Astrocyte of the hippocampus (primary cell): ENCODE measurements at regions not wholly inside any gene's neighbourhood (a gene's known extent, or its start where the extent isn't known, plus 50 kb on each side); places are given as distances from the start of the nearest gene placed in this dataset.

Experiments used
- DNase-seq: peaks from one replicate; pipeline ENCODE4 v3.0.0; 2011; ENCODE audit warnings: low read depth, low spot score

DNA sequence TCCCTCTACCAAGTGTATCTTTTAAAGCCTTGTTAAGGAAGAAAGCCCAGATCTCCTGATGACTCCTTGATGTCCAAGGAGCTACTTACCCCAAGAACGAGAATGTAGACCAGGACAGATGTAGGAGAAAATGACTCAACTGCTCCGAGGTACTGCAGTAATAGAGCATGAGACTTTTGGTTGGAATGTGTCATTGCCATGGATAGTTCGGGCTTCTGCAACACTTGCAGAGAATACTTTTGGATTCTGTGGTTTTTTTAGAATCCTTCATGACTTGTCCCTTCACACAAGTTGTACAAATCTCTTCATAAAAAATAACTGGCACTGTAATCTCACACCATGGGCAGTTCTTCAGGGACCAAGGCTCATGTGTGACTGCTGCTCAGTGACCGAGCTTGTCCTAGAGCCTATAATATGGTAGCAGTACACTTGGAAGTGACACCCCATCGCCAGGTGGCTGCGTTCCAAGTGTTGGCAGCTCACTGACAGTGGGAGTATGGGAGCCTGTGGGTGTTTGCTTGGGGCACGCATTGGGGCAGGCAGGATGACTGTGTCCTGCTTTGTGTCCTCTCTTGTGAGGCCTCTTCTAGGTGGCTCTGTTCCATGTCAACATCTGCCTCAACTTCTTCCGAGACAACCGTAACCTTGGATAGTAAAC lies 87.9 kb upstream of the WDR1 start:
- DNase-seq: no peak

DNA sequence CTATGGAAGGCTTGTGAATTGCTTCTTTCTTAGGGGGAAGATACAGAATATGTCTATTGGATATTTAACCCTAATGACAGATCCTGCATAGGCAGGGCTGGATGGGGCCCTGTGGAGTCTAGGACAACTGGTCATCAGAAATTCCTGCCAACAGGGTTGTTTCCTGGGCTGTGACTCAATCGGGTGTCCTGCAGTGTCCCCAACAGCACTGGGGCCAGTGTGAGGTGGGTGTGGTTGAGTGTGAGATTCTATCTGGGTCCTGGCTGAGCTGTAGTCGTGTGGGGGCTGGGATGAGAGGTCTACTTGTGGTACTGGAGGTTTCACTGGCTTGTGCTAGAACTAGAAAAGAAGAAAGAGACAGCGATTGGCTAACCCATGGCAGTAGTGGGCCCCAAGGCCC lies 87.3 kb upstream of the WDR1 start:
- DNase-seq: no peak

DNA sequence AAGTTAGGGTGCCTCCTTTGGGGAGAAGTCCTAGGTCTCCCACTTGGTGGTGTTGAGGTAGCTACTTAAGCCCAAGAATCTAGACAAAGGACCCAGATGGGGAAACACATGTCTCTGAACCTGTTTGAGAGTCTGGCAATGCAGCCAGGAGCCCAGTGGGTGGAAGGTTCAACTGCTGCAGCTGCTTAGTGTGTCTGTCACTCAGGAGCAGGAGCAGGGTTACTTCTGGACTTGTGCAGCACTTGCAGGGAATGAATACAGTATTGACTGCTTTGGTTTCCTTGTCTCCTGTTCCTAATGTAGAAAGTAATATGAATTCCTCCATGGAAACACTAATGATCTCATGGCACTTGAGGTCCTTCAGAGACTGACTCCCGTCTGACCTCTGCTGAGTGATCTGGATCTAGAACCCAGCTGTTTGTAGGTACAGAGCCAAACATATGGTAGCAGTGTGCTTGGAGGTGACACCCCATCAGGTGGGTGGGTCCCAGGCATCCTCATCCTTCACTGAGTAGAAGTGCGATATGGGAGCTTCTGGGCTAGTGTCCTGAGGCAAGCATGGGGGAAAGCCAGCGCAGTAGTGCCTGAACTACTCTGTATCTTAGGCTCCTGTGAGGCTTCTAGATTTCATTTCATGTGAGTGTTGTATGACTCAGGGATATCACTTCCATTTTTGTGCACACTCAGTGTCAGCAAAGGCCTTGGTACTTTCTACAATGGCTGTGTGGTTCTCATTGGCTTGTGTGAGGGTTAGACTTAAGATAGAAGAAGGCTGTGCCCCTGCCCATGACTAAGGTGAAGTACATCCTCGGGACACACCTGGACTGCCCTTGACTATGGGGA lies 85.0 kb upstream of the WDR1 start:
- DNase-seq: no peak

DNA sequence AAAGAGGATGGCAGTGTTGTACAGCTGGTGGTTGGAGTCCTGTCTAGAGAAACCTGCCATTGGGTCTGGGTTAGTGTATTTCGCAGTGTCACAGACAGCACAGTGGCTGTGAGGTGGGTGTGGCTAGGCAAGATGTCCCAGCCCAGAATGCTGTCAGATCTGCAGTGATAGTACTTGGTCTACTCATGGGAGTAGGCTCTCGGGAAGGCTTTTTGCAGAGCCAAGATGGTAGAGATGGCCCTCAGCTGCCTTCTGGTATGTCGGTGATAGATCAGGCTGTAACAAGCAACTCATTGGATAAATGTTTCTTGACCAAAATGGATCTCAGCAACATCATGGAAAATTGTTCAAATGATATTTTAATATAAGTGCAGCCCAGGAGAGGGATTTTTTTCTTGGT lies 84.3 kb upstream of the WDR1 start:
- no peak for DNase-seq

DNA sequence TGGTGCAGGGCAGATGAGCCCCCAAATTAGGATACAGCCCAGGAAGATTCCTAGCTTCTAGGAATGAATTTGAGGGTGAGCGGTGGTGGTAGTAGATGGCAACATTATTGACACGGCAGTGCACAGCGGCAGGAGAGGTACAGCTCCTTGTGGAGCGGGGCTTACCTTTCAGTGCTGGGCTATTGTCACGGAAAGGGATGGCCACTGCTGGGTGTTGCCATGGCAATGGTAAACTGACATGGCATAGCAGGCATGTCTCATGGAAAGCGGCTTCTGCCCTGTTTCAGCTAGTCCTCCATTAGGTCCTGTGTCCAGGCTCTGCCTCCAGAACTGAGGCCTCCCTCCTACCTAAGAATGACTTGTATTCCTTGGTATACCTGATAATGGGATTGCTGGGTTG lies 81.8 kb upstream of the WDR1 start:
- DNase-seq: no peak

DNA sequence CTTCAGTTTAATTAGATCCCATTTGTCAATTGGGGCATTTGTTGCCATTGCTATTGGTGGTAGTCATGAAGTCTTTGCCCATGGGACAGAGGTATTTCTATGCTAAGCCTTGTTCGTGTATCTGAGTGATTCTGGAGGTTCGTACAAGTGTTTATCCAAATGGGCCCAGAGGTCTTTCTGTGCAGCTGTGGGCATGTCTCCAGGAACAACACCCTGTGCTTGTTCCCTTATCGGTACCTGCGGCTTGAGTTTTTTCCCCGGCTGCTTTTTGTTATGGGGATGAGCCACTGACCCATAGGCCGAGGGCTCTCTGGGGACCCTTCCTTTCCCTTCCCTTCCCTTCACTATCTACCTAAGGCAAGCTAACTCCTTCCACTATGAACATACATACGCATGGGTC lies 81.4 kb upstream of the WDR1 start:
- no peak for DNase-seq

DNA sequence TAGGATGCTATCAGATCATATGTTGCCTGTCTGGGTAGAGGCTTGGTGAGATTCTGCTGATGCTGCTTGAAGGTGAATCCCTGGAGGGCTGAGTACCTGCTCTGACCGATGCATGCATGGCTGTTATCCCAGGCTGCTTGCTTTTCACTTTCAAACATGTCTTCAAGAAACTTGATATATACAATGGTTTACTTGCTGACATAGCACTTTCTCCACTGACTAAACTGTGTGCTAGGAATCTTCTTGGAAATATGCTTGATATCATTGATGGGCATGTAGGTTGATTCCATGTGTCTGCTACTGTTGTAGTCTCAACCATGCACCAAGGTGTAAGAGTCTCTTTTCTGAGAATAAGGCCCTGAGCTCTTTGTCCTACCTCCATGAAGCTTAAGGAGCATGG lies 79.6 kb upstream of the WDR1 start:
- DNase-seq: no peak

DNA sequence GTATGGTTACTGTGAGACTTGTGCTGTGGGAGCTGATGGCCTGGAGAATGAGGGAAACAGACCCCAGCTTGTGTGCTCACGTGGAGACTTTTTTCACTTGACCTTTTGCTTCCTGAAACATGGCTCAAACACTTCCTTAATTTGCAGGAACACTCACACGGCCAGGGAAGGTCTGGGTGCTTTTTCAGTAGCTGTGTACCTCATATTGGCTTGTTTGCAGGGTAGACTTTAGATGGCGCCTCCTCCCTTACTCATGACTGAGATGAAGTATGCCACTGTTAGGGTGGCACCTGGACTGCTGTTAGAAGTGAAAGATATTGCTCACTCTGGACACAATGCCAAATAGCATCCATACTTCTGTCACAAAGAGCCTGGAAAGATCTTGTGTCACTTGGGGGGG lies 75.7 kb upstream of the WDR1 start:
- no peak for DNase-seq

DNA sequence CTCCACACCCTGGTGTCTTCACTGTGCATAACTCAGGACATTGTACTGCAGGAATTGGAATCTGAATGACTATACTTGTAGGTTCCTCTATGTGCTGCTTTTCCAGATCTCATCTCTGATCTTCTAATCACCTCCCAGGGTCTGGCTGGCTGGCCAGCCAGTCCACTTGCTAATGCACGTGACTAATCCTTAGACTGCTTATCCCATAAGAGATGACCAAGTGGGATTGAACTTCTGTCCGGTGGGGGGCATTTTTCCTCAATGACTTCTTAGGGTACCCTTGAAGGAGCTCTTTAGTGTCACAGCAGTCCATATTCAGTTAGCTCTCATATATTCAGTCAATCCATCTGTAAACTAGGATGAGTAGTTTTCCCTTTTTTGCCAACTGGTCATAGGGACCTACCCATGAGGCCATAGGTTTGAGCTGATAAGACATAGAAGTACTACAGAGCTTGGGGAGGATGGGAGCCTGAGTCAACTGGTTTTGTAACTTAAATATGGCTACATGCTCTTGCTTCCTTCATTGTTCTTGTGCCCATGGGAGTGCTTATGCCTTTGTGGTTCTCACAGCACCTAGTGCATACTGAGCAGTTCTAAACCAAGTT lies 71.9 kb upstream of the WDR1 start:
- DNase-seq: no peak

DNA sequence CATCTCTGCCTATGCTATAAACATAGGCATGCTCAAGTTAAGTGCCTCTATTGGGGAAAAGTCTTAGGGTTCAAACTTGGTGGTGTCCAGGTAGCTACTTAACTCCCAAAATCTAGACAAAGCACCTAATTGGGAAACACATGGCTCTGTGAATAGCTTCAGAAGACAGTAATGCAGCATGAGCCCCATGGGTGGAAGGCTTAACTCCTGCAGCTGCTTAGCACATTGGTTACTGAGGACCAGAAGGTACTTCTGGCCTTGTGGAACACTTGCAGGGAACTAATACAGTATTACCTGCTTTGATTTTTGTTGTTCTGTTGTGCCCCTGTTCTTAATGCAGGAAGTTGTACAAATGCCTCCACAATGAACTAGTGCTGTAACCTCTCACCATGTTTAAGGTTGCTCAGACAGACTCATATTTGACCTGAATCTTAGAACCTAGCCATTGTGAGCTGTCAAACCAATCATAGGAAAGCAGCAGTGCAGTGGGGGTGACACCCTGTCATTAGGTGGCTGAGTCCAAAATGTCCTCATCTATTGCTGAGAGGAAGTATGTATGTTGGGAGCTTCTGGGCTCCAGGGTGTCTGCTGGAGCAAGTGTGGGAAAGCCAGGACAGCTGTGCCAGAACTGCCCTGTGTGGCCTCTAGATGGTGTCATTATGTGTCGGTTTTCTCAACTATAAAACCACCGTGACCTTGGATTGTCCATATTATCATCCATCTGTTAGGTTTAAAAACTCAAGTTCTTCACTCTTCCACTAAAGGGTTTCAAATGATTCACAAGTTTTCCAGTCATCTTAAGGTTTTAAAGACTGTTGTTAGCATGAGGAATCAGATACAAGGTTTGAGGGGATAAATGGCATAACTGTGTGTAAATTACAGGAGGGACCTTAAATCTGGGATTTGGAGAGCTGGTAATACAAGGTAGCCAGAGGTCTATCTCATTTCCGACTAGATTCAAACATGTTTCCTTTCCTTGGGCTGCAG lies 69.9 kb upstream of the WDR1 start:
- no peak for DNase-seq

DNA sequence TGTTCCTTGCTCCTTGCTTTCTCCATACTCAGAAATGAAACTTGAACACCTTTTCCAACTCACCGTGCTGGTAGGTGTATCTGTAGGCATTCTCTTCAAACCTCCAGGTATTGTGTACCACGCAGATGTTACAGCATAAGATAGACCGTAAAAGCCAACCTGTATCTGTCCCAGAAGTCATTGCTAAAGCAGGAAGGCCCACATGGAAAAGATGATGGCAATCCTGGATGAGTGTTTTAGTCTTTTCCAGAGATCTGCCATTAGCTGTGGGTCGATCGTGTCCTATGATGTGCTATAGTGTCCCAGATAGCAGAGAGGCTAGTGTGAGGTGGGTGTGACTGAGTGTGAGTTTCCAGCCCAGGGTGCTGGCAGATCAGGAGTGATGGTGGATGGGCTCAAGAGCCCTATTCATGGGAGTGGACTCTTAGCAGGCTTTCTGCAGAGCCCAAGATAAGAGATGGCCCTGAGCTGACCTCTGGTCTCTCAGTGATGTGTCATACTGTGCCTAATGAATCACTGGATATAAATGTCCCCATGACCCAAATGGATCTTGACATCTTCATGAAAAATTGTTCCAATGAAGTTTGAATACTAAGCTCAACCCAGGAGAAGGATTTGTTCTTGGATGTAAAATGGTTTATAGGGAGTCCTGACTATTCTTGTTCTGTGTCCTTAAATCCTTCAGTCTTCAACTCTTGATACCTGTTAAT lies 69.1 kb upstream of the WDR1 start:
- no peak for DNase-seq

DNA sequence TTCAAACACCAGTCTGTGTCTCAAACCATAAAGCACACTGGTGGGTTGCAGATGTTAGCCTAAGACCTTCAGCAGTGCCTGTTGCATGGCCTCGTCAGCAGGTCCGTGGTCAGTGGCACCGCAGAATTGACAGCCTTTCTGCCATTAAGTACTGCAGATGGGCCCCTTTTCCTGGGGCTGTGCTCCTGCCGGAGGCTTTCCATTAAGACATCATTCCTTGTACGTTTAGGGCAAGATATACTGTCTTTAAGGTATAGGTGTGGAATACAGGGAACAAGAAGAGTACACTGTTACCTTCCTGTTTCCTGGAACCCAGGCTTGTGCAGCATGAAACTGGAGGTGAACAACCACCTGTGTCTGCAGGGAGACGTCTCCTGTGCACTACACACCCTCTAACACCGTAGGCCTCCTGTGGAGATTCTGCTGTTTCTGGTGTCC lies 67.9 kb upstream of the WDR1 start:
- DNase-seq: no peak

DNA sequence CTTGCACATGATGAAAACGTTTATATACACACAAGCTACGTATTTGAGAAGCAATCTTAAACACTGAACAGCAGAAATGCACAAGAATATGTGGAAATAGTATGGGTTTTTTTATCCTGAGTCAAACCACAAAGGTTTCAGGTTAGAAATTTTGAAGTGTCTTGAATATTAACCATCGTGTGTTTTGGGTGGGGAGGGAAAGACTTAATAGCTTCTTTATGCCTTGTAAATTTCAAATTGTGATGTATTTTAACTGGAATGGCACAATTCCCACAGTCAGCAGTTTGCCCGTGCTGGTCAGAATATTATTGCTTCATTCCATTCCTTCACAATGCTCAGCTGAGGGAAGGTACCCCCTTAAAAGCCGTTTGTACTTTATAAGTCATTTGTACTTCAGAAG lies 67.4 kb upstream of the WDR1 start:
- no peak for DNase-seq

DNA sequence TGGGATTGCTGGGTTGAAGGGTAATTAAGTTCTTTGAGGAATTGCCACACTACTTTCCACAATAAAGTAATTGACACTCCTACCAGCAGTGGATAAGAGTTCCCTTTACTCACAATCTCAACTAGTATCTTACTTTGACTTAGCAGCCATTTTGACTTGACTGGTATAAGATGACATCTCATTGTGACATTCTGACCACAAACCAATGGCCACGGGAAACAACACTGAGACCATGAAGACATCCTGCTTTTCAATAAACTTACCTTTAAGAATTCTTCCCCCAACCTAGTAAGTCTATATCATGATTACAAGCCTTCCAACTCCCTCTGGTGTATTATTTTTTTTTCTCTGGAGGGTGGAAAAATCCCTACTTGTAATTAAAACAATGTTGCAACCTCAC lies 66.9 kb upstream of the WDR1 start:
- DNase-seq: no peak

DNA sequence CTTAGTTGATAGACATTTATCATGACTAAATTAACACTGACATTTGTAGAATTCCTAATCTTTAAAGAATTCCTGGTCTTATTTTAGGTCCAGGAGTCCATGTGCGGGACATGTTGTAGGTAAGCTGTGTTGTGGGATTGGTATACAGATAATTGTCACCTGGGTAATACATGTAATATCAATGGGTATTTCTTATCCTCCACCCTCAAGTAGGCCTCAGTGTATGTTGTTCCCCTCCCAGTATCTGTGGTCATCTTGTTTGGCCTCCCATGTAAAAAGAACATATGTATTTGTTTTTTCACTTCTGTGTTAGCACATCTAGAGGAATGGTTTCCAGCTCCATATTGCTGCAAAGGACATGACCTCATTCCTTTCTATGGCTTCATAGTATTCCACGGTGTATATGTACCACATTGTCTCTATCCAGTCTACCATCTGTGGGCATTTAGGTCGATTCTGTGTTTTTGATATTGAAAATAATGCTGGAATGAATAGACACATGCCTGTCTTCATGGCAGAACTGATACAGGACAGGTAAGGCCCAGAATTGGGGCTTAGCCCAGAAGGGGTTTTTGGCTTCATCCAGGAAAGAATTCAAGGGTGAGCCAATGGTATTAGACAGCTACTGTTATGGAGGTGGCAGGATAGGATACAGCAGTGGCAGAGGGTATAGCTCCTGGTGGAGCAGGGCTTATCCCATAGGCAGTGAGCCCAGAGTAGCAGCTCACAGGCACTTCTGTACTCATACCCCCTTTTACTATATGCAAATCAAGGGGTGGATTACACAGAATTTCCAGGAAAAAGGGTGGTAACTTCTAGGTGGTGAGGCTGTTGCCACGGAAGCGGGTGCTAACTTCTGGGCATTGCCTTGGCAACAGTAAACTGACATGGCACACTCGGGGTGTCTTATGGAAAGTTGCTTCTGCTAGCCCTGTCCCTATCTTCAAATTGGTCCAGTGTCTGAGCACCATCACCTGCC lies 66.1 kb upstream of the WDR1 start:
- no peak for DNase-seq

DNA sequence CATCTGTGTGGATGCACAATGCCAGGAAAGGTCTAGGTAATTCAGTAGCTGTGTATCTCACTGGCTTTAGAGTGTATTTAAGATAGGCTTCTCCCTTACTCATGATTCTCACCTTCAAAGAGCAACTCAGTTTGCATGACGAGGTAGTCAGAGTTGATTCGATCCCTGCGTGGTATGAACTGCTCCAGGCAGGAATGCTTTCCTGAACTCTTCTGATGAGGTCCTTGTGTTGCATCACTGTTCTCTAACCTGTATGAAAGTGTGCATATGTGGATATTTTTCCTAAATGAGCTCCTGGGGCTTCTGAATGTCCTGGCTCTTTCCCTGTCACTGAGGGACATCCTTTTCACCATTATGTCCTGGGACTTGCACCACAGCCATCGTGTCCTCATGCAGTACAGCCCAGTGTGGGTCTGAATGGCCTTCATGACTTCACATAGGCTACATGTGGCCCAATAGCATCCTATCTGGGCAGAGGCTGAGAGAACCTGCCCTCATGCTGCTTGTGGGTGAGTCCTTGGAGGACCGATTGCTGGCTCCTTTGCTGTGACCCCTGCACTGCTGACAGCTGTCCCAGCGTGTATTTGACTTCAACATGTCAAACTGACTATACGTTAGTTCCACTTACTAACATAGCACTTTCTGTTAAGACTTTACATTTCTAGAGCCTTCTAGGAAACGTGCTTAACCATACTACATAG lies 65.3 kb upstream of the WDR1 start:
- no peak for DNase-seq

DNA sequence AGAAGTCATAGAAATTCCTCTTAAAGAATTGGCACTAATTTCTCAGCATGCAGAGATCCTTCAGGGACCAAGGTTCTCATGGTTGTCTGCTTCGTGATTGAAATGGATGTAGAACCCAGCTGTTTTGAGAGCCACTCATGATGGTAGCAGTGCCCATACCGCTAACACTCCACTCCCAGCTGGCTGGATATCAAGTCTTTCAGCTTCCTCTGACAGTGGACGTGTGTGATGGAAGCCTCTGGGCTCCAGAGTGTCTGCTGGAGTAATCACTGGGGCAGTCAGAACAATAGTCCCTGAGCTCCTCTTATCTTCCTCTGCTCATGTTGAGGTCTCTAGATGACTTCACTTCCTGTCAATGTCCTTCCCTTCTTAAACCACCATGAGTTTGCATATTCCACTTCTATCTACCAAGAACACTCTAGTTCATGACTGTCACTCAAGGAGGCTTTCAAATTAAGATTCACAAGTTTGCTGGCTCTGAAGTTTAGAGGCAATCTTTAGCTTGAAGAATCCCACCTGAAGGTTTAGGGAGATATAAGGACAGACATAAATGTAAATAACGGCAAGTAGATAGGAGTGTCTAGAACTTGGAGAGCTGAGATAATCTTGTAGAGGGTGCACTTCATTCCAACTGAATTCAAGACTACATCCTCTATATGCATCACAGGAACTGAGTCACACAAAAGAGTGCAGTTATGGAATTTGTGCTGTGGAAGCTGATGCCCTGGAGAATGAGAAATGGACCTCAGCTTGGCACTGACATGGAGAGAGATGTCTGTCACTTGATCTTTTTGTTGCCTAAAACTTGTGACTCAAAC lies 64.5 kb upstream of the WDR1 start:
- no peak for DNase-seq

DNA sequence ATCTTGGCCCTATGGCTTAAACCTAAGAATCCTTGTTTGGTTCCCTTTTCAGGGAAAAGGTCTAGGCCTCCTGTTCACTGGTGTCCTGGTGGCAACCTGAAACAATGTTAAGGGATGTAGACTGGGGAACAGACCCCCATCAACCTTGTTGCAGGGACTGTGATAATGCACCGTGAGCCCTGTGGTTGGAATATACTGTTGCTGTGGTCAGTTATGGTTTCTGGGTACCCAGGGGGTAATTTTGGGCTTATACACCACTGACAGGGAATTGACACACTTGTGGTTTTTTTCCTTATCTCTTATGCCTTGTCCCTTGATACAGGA lies 64.0 kb upstream of the WDR1 start:
- no peak for DNase-seq
